ENCODE measurements at regions not wholly inside any gene's neighbourhood (a gene's known extent, or its start where the extent isn't known, plus 50 kb on each side); places are given as distances from the start of the nearest gene placed in this dataset.

DNA sequence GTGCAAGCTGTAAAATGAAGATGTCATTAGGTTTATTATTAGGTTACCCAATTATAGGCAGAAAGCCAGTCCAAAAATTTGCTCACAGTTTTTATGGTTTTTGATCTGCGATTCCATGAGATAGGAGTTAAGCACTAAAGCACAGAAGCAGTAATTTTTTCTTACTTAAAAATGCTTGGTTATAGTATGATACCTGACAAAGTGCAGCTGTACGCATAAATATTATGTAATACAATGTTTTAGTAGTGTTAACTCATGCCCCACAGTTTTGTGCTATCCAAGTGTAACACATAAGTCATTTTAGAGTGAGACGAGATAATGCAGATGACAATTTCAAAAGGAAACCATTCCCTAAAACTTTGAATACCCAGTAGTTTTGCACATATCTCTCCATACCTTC lies 357.8 kb downstream of the TMA16 start (continued):
- TF ChIP-seq GABPA (IDR thresholded peaks at IDR 0.05; ENCODE audit: borderline replicate concordance, insufficient read depth, low read length) (no peak), FOSL1 (IDR thresholded peaks at IDR 0.05; ENCODE audit: insufficient read depth, low read depth, low read length) (no peak)

All from H1 (cell line).